SK-N-SH treated with all-trans-retinoic acid at 6 μM for 48 hours (cell line): ENCODE measurements at regions not wholly inside any gene's neighbourhood (a gene's known extent, or its start where the extent isn't known, plus 50 kb on each side); places are given as distances from the start of the nearest gene placed in this dataset.

Source experiments
- ARNTL ChIP-seq: fragments of 450-650 bp; formaldehyde crosslinking; IDR thresholded peaks from 2 replicates; pipeline ENCODE4 v1.5.0; 2020; ENCODE audit warnings: low read depth, mild to moderate bottlenecking, moderate library complexity, borderline replicate concordance
- BACH2 ChIP-seq: fragments of 250-450 bp; sonication (Bioruptor Pico); IDR thresholded peaks from 2 replicates; pipeline ENCODE4 v1.9.0; 2021; ENCODE audit warnings: mild to moderate bottlenecking, borderline replicate concordance
- PATZ1 ChIP-seq: fragments of 250-450 bp; sonication (Bioruptor Pico); IDR thresholded peaks from 2 replicates; pipeline ENCODE4 v1.8.0; 2020; ENCODE audit warnings: mild to moderate bottlenecking, moderate library complexity, borderline replicate concordance
- RARB ChIP-seq: fragments of 250-450 bp; sonication (Bioruptor Pico); IDR thresholded peaks from 2 replicates; pipeline ENCODE4 v1.8.0; 2021; ENCODE audit warnings: mild to moderate bottlenecking, moderate library complexity

- TF ChIP-seq PATZ1 (CRISPR knock-in tag) (no peak), ARNTL (CRISPR knock-in tag) (no peak), BACH2 (CRISPR knock-in tag) (no peak), RARB (no peak)
Observed at GRCh38 chr7:131896165-131896863, 339.9 kb upstream of the PODXL start.
